Hepatocyte (in vitro differentiated cells): ENCODE measurements at regions not wholly inside any gene's neighbourhood (a gene's known extent, or its start where the extent isn't known, plus 50 kb on each side); places are given as distances from the start of the nearest gene placed in this dataset.

Experiments
- DNase-seq: peaks from one replicate; pipeline ENCODE4 v3.0.0-alpha.2; 2016; ENCODE audit warnings: low spot score
- H2AFZ ChIP-seq: fragments of 200-600 bp; sonication (generic); 2 replicates; pipeline ENCODE4 v1.6.0; 2016; ENCODE audit warnings: antibody characterized with exemption, mild to moderate bottlenecking
- H3K27ac ChIP-seq: fragments of 200-600 bp; sonication (generic); 2 replicates; pipeline ENCODE4 v1.5.1; 2016; ENCODE audit warnings: mild to moderate bottlenecking
- H3K27me3 ChIP-seq: fragments of 200-600 bp; sonication (generic); 2 replicates; pipeline ENCODE4 v1.6.1; 2016
- H3K36me3 ChIP-seq: fragments of 200-600 bp; sonication (generic); replicated peaks from 2 replicates; pipeline ENCODE4 v1.5.1; 2016; ENCODE audit warnings: low read depth; ENCODE audit not compliant: insufficient read depth
- H3K4me1 ChIP-seq: fragments of 200-600 bp; sonication (generic); 2 replicates; pipeline ENCODE4 v1.5.1; 2016; ENCODE audit warnings: mild to moderate bottlenecking, moderate library complexity; ENCODE audit not compliant: insufficient read depth
- H3K4me2 ChIP-seq: fragments of 200-600 bp; sonication (generic); 2 replicates; pipeline ENCODE4 v1.6.0; 2016
- H3K4me3 ChIP-seq: fragments of 200-600 bp; sonication (generic); 2 replicates; pipeline ENCODE4 v1.5.1; 2016; ENCODE audit warnings: mild to moderate bottlenecking
- H3K79me2 ChIP-seq: fragments of 200-600 bp; sonication (generic); 2 replicates; pipeline ENCODE4 v1.6.0; 2017; ENCODE audit warnings: mild to moderate bottlenecking
- H3K9me2 ChIP-seq: fragments of 200-600 bp; sonication (generic); replicated peaks from 2 replicates; pipeline ENCODE4 v1.6.0; 2017; ENCODE audit warnings: mild to moderate bottlenecking; ENCODE audit not compliant: insufficient read depth
- H3K9me3 ChIP-seq: fragments of 200-600 bp; sonication (generic); 2 replicates; pipeline ENCODE4 v1.5.1; 2016; ENCODE audit warnings: low read depth, mild to moderate bottlenecking
- H4K20me1 ChIP-seq: fragments of 200-600 bp; sonication (generic); 2 replicates; pipeline ENCODE4 v1.6.0; 2016; ENCODE audit warnings: mild to moderate bottlenecking; ENCODE audit not compliant: insufficient read depth, poor library complexity, severe bottlenecking
- EZH2 ChIP-seq: fragments of 200-600 bp; sonication (generic); IDR thresholded peaks from 2 replicates; pipeline ENCODE4 v1.6.1; 2016; ENCODE audit warnings: antibody characterized with exemption, mild to moderate bottlenecking, borderline replicate concordance
- EZH2phosphoT487 ChIP-seq: fragments of 200-600 bp; sonication (generic); IDR thresholded peaks from one replicate; pipeline ENCODE4 v1.6.1; 2018; ENCODE audit warnings: antibody characterized with exemption, mild to moderate bottlenecking, low read depth, moderate library complexity; ENCODE audit not compliant: unreplicated experiment, severe bottlenecking
- WGBS: methylation state at CpG from one replicate; pipeline ENCODE4 v1.1.6; 2016; ENCODE audit warnings: low lambda C conversion rate; ENCODE audit errors: missing lambda C conversion rate; 5-methylcytosine and 5-hydroxymethylcytosine counted together
- TF ChIP-seq, protein P1 (sequence below): fragments of 200-600 bp; sonication (generic); IDR thresholded peaks from 2 replicates; pipeline ENCODE4 v1.5.1; 2016; ENCODE audit warnings: antibody characterized with exemption, mild to moderate bottlenecking; ENCODE audit not compliant: poor library complexity

DNA sequence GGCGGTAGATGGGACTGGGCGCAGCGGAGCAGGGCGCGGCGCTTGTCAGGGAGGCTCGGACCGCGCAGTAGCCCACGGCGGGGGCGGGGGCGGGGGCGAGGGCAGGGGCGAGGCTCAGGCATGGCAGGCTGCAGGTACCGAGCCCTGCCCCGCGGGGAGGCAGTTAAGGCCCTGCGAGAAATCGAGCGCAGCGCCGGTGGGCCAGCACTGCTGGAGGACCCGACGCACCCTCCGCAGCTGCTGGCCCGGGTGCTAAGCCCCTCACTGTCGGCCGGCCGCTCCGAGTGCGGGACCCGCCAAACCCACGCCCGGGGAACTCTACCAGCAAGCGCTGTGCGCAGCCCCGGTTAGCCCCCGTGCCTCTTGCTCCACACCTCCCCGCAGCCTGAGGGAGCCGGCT, 90.2 kb upstream of the RPL38 start:
- WGBS = 99% methylated on average over 15 of the region's 41 CpGs
- Histone ChIP-seq H3K9me3 (no peaks in the 10 kb centered on the region), H3K4me3 (no peak overlapping the region), H3K9me2 (no peaks in the 10 kb centered on the region), H3K4me2 (no peak overlapping the region), H4K20me1 (no peaks in the 10 kb centered on the region), H3K27ac (no peak overlapping the region), H3K79me2 (no peaks in the 10 kb centered on the region), H3K4me1 (no peaks in the 10 kb centered on the region), H3K36me3 (no peaks in the 10 kb centered on the region), H2AFZ (no peak overlapping the region), H3K27me3 (peaks cover 33% of the 10 kb centered on the region)
- no peak for DNase-seq
- TF ChIP-seq EZH2 (no peak), EZH2phosphoT487 (no peak)
- TF ChIP-seq, protein P1, sequence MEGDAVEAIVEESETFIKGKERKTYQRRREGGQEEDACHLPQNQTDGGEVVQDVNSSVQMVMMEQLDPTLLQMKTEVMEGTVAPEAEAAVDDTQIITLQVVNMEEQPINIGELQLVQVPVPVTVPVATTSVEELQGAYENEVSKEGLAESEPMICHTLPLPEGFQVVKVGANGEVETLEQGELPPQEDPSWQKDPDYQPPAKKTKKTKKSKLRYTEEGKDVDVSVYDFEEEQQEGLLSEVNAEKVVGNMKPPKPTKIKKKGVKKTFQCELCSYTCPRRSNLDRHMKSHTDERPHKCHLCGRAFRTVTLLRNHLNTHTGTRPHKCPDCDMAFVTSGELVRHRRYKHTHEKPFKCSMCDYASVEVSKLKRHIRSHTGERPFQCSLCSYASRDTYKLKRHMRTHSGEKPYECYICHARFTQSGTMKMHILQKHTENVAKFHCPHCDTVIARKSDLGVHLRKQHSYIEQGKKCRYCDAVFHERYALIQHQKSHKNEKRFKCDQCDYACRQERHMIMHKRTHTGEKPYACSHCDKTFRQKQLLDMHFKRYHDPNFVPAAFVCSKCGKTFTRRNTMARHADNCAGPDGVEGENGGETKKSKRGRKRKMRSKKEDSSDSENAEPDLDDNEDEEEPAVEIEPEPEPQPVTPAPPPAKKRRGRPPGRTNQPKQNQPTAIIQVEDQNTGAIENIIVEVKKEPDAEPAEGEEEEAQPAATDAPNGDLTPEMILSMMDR = no peak

DNA sequence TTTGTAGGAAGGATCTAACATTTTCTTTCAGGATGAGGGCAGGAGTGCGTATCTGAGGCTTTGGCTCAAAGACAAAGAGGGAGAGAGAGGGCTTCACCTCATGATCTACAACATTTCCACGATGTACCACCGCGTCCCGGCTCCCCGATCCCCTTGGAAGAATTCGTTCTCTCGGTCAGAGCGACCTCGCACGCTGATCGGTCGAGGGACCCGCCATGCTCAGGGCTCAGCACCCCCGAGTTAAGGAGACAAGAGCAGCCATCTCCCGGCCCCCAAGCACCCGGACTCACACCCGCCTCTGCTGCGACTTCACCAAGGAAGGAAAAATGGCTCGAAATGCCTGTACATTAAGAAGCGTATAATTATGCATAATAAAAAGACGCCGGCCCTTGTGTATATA, 89.5 kb upstream of the RPL38 start:
- H3K9me3 ChIP-seq = no peaks in the 10 kb centered on the region
- H3K9me2 ChIP-seq = no peaks in the 10 kb centered on the region
- H3K27me3 ChIP-seq = peaks cover 29% of the 10 kb centered on the region
- DNase-seq = no peak
- no peak for TF ChIP-seq EZH2
- TF ChIP-seq, protein P1 = no peak
- TF ChIP-seq EZH2phosphoT487 = no peak
- H3K4me3 ChIP-seq = no peak overlapping the region
- no peaks in the 10 kb centered on the region for H3K36me3 ChIP-seq
- H3K4me1 ChIP-seq = no peaks in the 10 kb centered on the region
- H3K4me2 ChIP-seq = no peak overlapping the region
- 80% methylated on average over 19 of the region's 23 CpGs for WGBS
- H4K20me1 ChIP-seq = no peaks in the 10 kb centered on the region
- no peaks in the 10 kb centered on the region for H3K79me2 ChIP-seq
- H2AFZ ChIP-seq = no peak overlapping the region
- H3K27ac ChIP-seq = no peak overlapping the region

GRCh38 chr17:74114881-74115470, 88.5 kb upstream of the RPL38 start:
- Histone ChIP-seq H3K27me3 (peaks cover 25% of the 10 kb centered on the region), H3K4me3 (no peak overlapping the region), H3K9me2 (no peaks in the 10 kb centered on the region), H3K4me2 (no peak overlapping the region), H3K27ac (no peak overlapping the region), H2AFZ (no peak overlapping the region), H4K20me1 (no peaks in the 10 kb centered on the region), H3K36me3 (no peaks in the 10 kb centered on the region), H3K4me1 (no peaks in the 10 kb centered on the region), H3K79me2 (no peaks in the 10 kb centered on the region), H3K9me3 (no peaks in the 10 kb centered on the region)
- DNase-seq = no peak
- TF ChIP-seq EZH2 (no peak), EZH2phosphoT487 (no peak)
- TF ChIP-seq, protein P1 = no peak
- 94% methylated on average over 10 of the region's 10 CpGs for WGBS

DNA sequence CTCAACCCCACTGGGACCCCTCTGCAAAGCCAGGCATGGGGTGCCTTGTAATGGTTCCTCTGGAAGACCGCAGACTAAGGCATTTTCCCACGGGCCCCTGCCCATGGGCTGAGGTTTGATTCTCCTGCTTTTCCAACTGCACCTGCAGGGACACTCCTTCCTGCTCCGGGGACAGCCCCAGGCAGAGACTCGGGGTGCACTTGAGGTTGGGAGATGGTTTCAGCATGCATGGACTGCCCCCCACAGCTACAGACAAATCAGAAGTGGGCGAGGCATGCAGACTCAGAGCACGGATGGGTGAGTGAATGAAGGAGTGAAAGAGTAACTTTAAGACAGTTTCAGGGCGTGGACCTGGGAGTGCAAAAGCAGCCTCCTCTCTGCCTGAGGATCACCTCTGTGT, 87.9 kb upstream of the RPL38 start:
- no peak overlapping the region for H2AFZ ChIP-seq
- no peak for DNase-seq
- no peak for TF ChIP-seq EZH2phosphoT487
- H3K9me2 ChIP-seq = no peaks in the 10 kb centered on the region
- H3K4me3 ChIP-seq = no peak overlapping the region
- no peaks in the 10 kb centered on the region for H3K79me2 ChIP-seq
- no peaks in the 10 kb centered on the region for H4K20me1 ChIP-seq
- no peak overlapping the region for H3K4me2 ChIP-seq
- no peak overlapping the region for H3K27ac ChIP-seq
- no peaks in the 10 kb centered on the region for H3K9me3 ChIP-seq
- H3K4me1 ChIP-seq = no peaks in the 10 kb centered on the region
- H3K27me3 ChIP-seq = peaks cover 25% of the 10 kb centered on the region
- no peaks in the 10 kb centered on the region for H3K36me3 ChIP-seq
- 73% methylated on average over 7 of the region's 7 CpGs for WGBS
